CD4-positive, alpha-beta T cell (primary cell): ENCODE measurements at regions not wholly inside any gene's neighbourhood (a gene's known extent, or its start where the extent isn't known, plus 50 kb on each side); places are given as distances from the start of the nearest gene placed in this dataset.
"Not testable (repeated sequence)": the region's sequence is repeated elsewhere in the genome, so short reads cannot be mapped to it uniquely, and the experiment has no call there.

Experiments
- ATAC-seq: fragments of 200-7000 bp; cut with Tn5 transposase; one replicate; pipeline ENCODE4 v1.10.0; 2022; ENCODE audit warnings: mild to moderate bottlenecking; ENCODE audit not compliant: poor library complexity
- CTCF ChIA-PET: fragments of 350-600 bp; sonication (Branson Sonifier 250); formaldehyde crosslinking; loops from one replicate; lab custom pipeline; 2021; ENCODE audit warnings: antibody characterized with exemption, inconsistent platforms; lab: Charles Lee
- POLR2A ChIA-PET: fragments of 350-600 bp; sonication (Branson Sonifier 250); formaldehyde crosslinking; loops from one replicate; lab custom pipeline; 2021; ENCODE audit warnings: antibody characterized with exemption, inconsistent platforms; lab: Charles Lee
- DNase-seq, 14 experiments: peaks; one replicate each; pipeline ENCODE4 v3.0.0-alpha.2; 2013 to 2020; ENCODE audit warnings: mixed read lengths in 2 of 14
- H3K27ac ChIP-seq, 2 donors: one replicate each; pipeline versions ENCODE4 v1.5.1 to v1.7.0; 2013; ENCODE audit warnings: low read length in 2 of 2, low read depth in 1 of 2, mild to moderate bottlenecking in 1 of 2
- H3K27me3 ChIP-seq, 2 experiments: 1 replicate in 1 of 2; 2 replicates in 1 of 2; pipeline versions ENCODE4 v1.6.1 to v1.7.0; 2013; ENCODE audit warnings: low read length in 2 of 2, control low read depth in 1 of 2, mild to moderate bottlenecking in 1 of 2, moderate library complexity in 1 of 2; ENCODE audit not compliant: insufficient read depth in 2 of 2, control insufficient read depth in 1 of 2
- H3K36me3 ChIP-seq: one replicate; pipeline ENCODE4 v1.6.1; 2013; ENCODE audit warnings: low read length, control low read depth; ENCODE audit not compliant: insufficient read depth
- H3K4me1 ChIP-seq: one replicate; pipeline ENCODE4 v1.6.1; 2013; ENCODE audit warnings: low read length, control low read depth; ENCODE audit not compliant: insufficient read depth
- H3K4me3 ChIP-seq: one replicate; pipeline ENCODE4 v1.5.1; 2013; ENCODE audit warnings: mild to moderate bottlenecking, low read length, moderate library complexity
- H3K9me3 ChIP-seq, 2 experiments: 1 replicate in 1 of 2; 2 replicates in 1 of 2; pipeline versions ENCODE4 v1.6.1 to v1.7.0; 2013; ENCODE audit warnings: low read length in 2 of 2, mild to moderate bottlenecking in 2 of 2, control low read depth in 1 of 2, moderate library complexity in 1 of 2; ENCODE audit not compliant: control insufficient read depth in 1 of 2, insufficient read depth in 1 of 2
- H3K27ac Mint-ChIP-seq: one replicate; pipeline ENCODE4 v1.8.0; 2020; ENCODE audit warnings: mixed read lengths
- H3K27me3 Mint-ChIP-seq: one replicate; pipeline ENCODE4 v1.8.0; 2021; ENCODE audit warnings: mixed read lengths
- H3K36me3 Mint-ChIP-seq: one replicate; pipeline ENCODE4 v1.8.0; 2021; ENCODE audit warnings: low read depth, mixed read lengths
- H3K4me1 Mint-ChIP-seq: one replicate; pipeline ENCODE4 v1.8.0; 2021; ENCODE audit warnings: low read depth, mixed read lengths
- H3K4me3 Mint-ChIP-seq: one replicate; pipeline ENCODE4 v1.8.0; 2020; ENCODE audit warnings: mild to moderate bottlenecking, mixed read lengths
- H3K9me3 Mint-ChIP-seq: one replicate; pipeline ENCODE4 v1.8.0; 2020; ENCODE audit warnings: mixed read lengths
- intact Hi-C, 2 experiments: fragments of 100-400 bp; cut with DNase I in 1 of 2; cut with micrococcal nuclease in 1 of 2; formaldehyde crosslinking; loops; one replicate each; pipeline versions ENCODE4 v1.15.1 to v1.9.0; 2023 to 2025; cut with DNase I, micrococcal nuclease

GRCh38 chrX:115840729-115841409 is 279.9 kb downstream of the PLS3 start:
- POLR2A ChIA-PET, H3K9me3 Mint-ChIP-seq: not testable (repeated sequence)

GRCh38 chrX:115850986-115851385 is 290.0 kb downstream of the PLS3 start:
- H3K9me3 Mint-ChIP-seq, H3K4me3 ChIP-seq, H3K9me3 ChIP-seq, H3K27me3 Mint-ChIP-seq, H3K27ac ChIP-seq, H3K4me3 Mint-ChIP-seq, H3K4me1 ChIP-seq, H3K27ac Mint-ChIP-seq, CTCF ChIA-PET, ATAC-seq, H3K36me3 Mint-ChIP-seq, intact Hi-C loops, H3K27me3 ChIP-seq, POLR2A ChIA-PET, H3K36me3 ChIP-seq, H3K4me1 Mint-ChIP-seq: not testable (repeated sequence)
- peak in 2 of 14 experiments; percentile 1 to 3 for DNase-seq

More at GRCh38 chrX:115840729-115841409, 279.9 kb downstream of the PLS3 start:
- H3K27me3 ChIP-seq, H3K4me1 Mint-ChIP-seq, CTCF ChIA-PET, H3K36me3 ChIP-seq, H3K4me3 ChIP-seq, H3K36me3 Mint-ChIP-seq, H3K9me3 ChIP-seq, H3K27me3 Mint-ChIP-seq, intact Hi-C loops, H3K27ac Mint-ChIP-seq, DNase-seq, H3K4me1 ChIP-seq, H3K4me3 Mint-ChIP-seq, ATAC-seq, H3K27ac ChIP-seq: not testable (repeated sequence)

DNA sequence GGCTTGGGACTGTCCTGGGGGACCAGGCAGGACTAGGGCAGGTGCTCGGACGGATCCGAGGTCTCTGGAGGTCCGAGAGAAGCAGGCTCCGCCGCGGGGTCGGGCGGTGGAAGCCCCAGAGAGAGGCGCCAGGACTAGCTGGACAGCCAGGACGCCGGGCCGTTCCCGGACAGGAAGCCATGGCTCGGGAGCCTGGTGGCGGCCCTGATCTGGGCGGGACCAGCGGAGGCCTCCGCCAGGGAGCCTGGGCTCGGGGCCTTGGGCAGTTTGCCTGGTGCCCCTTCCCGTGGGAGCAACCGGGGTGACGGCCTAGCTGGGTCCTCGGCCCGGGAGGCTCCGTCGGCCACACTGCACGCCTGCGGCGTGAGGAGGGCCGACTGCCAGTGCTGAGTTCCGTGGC is 292.3 kb downstream of the PLS3 start:
- H3K4me3 ChIP-seq, H3K27me3 ChIP-seq, H3K4me3 Mint-ChIP-seq, POLR2A ChIA-PET, H3K36me3 Mint-ChIP-seq, intact Hi-C loops, H3K9me3 ChIP-seq, ATAC-seq, H3K36me3 ChIP-seq, H3K4me1 ChIP-seq, H3K4me1 Mint-ChIP-seq, DNase-seq, H3K9me3 Mint-ChIP-seq, CTCF ChIA-PET, H3K27me3 Mint-ChIP-seq, H3K27ac ChIP-seq, H3K27ac Mint-ChIP-seq: not testable (repeated sequence)

GRCh38 chrX:115881170-115881569 is 289.4 kb upstream of the AGTR2 start:
- intact Hi-C loops, H3K27ac ChIP-seq, H3K27me3 ChIP-seq, POLR2A ChIA-PET, H3K27ac Mint-ChIP-seq, DNase-seq, H3K4me1 ChIP-seq, H3K9me3 Mint-ChIP-seq, CTCF ChIA-PET, H3K36me3 Mint-ChIP-seq, H3K4me3 Mint-ChIP-seq, ATAC-seq, H3K4me3 ChIP-seq, H3K4me1 Mint-ChIP-seq, H3K36me3 ChIP-seq, H3K9me3 ChIP-seq, H3K27me3 Mint-ChIP-seq: not testable (repeated sequence)

DNA sequence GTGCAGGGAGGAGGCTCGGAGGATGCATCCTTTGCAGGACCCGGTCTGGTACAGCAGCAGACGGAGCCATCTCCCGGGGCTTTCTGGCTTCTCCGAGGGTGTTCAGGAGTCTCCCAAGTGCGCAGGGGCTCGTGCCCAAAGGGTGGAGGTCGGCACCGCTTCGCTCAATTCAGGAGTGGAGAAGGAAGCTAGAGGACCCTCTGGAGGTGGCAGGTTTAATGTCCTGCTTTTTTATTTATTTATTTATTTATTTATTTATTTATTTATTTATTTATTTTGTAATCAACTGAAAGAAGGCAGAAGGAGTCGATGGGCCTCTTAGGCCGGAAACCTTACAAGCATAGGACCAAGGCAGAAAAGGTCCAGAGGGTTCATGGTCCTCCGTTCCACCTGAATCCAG is 286.4 kb upstream of the AGTR2 start:
- CTCF ChIA-PET: not testable (repeated sequence)

GRCh38 chrX:115888041-115888440 is 282.5 kb upstream of the AGTR2 start:
- ATAC-seq, CTCF ChIA-PET, H3K27me3 Mint-ChIP-seq, H3K4me3 Mint-ChIP-seq, H3K9me3 Mint-ChIP-seq, H3K27me3 ChIP-seq, H3K4me3 ChIP-seq, H3K27ac Mint-ChIP-seq, H3K36me3 Mint-ChIP-seq, H3K4me1 Mint-ChIP-seq, H3K27ac ChIP-seq, H3K36me3 ChIP-seq, H3K4me1 ChIP-seq, intact Hi-C loops, POLR2A ChIA-PET: not testable (repeated sequence)
- DNase-seq: peak in 6 of 14 experiments; percentile 24 to 66 (median 58)
- H3K9me3 ChIP-seq: peaks cover 0 to 14% of the 10 kb centered on the region in 2 experiments

More for the DNA sequence above, 286.4 kb upstream of the AGTR2 start:
- H3K27me3 ChIP-seq, H3K36me3 ChIP-seq, H3K27me3 Mint-ChIP-seq, intact Hi-C loops, H3K4me3 ChIP-seq, H3K4me1 ChIP-seq, H3K9me3 Mint-ChIP-seq, H3K36me3 Mint-ChIP-seq, H3K4me1 Mint-ChIP-seq, H3K27ac Mint-ChIP-seq, DNase-seq, ATAC-seq, POLR2A ChIA-PET, H3K4me3 Mint-ChIP-seq, H3K9me3 ChIP-seq, H3K27ac ChIP-seq: not testable (repeated sequence)

DNA sequence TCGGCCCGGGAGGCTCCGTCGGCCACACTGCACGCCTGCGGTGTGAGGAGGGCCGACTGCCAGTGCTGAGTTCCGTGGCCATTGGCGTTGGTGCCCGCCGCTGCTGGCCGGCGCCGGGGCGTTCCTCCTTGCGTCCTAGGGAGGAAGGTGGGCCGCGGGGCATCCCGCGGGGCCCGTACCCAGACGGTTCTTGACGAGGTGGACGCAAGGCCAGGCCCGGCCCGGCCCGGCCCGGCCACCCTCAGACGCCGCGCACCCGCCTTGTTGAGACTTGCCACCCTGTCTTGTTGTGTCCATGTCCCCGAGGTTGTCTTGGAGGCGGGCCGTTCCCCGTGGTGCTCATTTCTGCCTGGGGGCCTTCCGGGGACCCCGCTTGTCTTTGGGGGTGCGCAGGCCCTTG is 282.0 kb upstream of the AGTR2 start:
- CTCF ChIA-PET, H3K27me3 ChIP-seq, H3K4me1 ChIP-seq, DNase-seq, H3K27ac ChIP-seq, H3K4me1 Mint-ChIP-seq, POLR2A ChIA-PET, intact Hi-C loops, H3K9me3 Mint-ChIP-seq, H3K27me3 Mint-ChIP-seq, H3K36me3 ChIP-seq, H3K36me3 Mint-ChIP-seq, H3K27ac Mint-ChIP-seq, H3K4me3 Mint-ChIP-seq, ATAC-seq, H3K4me3 ChIP-seq: not testable (repeated sequence)
- H3K9me3 ChIP-seq: peaks cover 0 to 19% of the 10 kb centered on the region in 2 experiments
